Peyer's patch (tissue), 4 donors: ENCODE measurements at regions not wholly inside any gene's neighbourhood (a gene's known extent, or its start where the extent isn't known, plus 50 kb on each side); places are given as distances from the start of the nearest gene placed in this dataset.
"Not testable (repeated sequence)": the region's sequence is repeated elsewhere in the genome, so short reads cannot be mapped to it uniquely, and the experiment has no call there.

Experiments
- POLR2A ChIP-seq, 2 donors: fragments of 450-650 bp; IDR thresholded peaks; one replicate each; pipeline ENCODE4 v1.5.1; 2017; ENCODE audit warnings: antibody characterized with exemption in 2 of 2, mild to moderate bottlenecking in 2 of 2, moderate library complexity in 2 of 2
- TF ChIP-seq, protein P1 (sequence below), 6 experiments: fragments of 450-650 bp in 4 of 6; fragments of 200-600 bp in 2 of 6; sonication (generic) in 1 of 6; IDR thresholded peaks; one replicate each; pipeline ENCODE4 v1.5.1; 2017 to 2019; ENCODE audit warnings: antibody characterized with exemption in 6 of 6, mild to moderate bottlenecking in 3 of 6, moderate library complexity in 1 of 6

DNA sequence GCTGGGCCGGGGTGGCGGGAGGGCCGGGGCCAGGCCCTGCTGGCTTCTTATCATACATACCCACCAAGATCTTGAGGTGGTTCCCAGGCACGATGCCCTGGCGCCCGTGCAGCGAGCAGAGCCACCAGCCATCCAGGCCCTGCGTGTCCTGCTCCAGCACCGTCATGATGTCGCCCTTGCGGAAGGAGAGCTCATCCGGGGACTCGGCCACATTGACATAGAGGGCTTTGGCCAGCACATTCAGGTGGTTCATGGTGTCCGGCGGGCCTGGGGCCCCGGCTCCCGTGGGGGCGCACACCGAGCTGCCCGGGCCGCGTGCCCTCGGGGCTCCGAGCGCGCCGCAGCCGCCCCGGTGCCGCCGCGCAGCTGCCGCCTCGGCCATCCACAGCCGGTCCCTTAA lies 467.5 kb downstream of the GOLGA6L6 start:
- not testable (repeated sequence) for TF ChIP-seq POLR2A (IDR thresholded peaks at IDR 0.05)
- TF ChIP-seq, protein P1, sequence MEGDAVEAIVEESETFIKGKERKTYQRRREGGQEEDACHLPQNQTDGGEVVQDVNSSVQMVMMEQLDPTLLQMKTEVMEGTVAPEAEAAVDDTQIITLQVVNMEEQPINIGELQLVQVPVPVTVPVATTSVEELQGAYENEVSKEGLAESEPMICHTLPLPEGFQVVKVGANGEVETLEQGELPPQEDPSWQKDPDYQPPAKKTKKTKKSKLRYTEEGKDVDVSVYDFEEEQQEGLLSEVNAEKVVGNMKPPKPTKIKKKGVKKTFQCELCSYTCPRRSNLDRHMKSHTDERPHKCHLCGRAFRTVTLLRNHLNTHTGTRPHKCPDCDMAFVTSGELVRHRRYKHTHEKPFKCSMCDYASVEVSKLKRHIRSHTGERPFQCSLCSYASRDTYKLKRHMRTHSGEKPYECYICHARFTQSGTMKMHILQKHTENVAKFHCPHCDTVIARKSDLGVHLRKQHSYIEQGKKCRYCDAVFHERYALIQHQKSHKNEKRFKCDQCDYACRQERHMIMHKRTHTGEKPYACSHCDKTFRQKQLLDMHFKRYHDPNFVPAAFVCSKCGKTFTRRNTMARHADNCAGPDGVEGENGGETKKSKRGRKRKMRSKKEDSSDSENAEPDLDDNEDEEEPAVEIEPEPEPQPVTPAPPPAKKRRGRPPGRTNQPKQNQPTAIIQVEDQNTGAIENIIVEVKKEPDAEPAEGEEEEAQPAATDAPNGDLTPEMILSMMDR (IDR thresholded peaks at IDR 0.05) = not testable (repeated sequence)
